ENCODE measurements at regions not wholly inside any gene's neighbourhood (a gene's known extent, or its start where the extent isn't known, plus 50 kb on each side); places are given as distances from the start of the nearest gene placed in this dataset.

DNA sequence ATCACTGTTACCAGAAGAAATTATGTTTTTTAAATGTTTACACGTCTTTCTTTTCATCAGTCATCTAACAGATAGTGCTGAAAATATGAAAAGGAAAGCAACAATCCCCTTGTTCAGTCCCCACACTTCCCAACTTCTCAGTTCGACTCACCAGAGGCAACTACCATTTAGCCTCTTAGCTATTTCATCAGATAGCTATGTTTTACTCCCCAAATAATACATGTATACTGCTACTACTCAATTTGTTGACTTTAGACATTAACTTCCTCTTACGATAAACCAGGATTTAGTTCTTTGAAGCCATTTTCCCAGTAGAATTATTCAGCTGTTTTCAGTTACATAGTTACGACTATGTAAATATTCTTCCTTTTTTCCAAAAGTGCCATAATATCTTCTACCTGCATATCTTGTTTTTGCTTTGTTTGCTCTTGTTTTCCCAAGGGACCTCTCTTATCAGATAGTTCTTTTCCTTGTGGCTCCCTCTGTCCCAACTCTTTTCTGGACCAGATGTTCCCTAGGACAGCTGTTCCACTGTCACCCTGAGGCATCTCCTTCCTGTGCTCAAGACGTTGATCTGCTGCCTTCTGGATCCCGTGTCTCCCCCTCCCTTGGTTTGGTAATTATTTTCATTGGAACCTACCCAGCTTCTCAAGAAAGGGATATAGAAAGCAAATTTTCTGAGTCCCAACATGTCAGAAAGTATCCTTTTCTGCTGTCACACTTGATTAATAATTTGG, 289.3 kb upstream of the TANK start:
- no peak for DNase-seq

DNA sequence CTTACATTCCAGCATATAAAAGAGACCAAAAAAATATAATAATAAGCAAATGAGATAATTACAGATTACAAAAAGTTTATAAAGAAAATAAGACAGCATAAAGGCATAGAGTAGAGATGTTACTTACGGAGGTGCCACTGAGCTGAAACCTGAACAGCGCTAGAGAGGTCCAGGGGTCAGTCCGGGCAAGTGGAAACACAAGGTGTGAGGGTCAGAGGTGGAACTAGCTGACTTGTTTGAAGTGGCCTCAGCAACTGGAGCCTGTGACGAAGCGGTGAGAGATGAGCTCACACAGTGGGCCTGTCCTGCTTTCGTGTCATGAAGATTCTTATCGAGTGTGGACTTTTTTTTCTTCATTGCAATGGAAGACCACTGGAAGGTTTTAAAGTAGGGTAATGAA, 288.3 kb upstream of the TANK start:
- DNase-seq: no peak

DNA sequence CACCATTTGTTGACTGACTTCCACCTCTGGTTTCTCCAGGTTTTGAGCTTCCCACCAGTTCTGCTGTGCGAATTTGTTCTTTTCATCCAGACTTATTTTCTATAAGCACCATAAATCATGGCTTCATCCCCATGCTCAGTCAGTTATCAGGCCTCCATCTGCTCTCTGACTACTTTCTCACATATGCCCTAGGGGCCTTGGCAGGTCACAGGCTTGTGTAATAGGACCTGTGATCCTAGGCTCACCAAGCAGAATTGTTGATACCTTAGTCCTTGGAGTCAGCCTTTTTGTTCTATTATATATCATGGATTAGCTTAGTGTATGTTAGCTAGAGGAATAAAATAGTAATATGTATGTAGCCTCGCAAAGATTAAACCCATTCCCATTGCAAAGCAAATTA, 284.2 kb upstream of the TANK start:
- no peak for DNase-seq

DNA sequence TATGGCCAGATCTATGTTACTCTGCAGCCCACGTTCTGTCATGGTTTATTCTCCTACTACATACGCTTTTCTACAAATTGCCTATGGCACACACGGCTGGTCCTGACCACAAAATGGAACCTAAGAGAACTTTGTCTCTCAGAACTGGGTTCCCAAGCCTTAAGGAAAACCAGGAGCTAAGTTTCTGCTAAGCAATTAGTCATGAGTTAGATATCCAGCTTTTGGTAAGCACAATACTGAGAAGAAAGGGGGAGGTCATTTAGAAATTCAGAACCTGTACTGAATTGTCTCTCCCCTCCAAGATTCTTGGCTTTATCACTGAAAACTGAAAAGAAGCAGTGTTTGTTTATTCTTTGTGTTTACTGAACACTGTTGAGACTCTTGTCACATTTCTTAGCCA, 283.5 kb upstream of the TANK start:
- DNase-seq: no peak

DNA sequence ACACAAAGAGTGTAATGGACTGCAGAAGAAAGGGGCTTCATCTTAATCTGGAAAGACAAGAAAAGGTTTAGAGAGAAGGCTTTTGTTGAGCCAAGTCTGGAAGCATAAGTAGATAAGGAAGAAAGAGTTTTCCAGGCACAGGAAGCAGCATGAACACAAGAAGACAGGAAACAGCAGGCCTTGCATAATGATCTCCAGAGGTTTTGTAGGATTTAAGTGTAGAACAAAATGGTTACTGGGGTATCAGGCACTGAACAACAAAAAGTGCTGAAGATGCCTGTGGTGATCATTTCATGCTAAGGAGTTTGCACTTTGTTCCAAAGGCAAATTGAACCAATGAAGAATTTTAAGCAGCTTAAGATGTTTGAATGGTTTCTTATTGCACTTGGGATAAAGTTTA, 281.6 kb upstream of the TANK start:
- no peak for DNase-seq

DNA sequence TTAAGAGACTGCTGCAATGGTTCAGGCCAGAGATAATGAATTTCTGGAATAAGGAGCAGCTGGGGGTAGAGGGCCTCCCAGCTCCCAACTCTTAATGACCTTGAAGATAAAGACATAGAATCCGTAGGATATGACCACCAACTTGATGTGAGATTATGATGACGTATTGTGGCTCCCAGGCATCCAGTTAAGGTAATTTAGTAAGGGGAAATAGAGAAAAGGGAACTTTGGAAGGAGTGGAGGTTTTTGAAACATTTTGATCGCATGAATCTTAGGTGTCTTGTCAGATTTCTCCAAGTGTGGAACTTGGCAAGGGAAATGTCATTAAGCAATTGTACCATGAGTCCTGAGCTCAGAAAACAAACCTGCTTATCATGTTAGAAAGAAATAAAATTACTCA, 277.3 kb upstream of the TANK start:
- no peak for DNase-seq

DNA sequence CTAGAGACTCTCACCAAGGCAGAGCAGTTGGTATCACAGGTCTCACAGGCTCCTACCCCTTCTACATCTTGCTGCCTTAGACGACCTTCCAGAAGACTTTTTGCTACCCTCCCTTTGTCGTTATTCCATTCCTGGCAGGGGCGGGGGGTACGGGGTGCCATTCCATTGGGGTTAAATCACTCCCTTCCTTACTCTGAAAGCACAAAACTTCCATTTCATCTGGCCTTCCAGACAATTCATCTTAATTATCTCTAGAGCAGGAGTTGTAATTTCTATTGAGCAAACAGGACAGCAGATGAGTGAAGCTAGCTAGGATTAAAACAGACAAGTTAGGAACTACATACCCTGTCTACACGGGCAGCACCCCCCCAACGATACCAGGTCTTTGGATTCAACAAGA, 276.2 kb upstream of the TANK start:
- DNase-seq: no peak

DNA sequence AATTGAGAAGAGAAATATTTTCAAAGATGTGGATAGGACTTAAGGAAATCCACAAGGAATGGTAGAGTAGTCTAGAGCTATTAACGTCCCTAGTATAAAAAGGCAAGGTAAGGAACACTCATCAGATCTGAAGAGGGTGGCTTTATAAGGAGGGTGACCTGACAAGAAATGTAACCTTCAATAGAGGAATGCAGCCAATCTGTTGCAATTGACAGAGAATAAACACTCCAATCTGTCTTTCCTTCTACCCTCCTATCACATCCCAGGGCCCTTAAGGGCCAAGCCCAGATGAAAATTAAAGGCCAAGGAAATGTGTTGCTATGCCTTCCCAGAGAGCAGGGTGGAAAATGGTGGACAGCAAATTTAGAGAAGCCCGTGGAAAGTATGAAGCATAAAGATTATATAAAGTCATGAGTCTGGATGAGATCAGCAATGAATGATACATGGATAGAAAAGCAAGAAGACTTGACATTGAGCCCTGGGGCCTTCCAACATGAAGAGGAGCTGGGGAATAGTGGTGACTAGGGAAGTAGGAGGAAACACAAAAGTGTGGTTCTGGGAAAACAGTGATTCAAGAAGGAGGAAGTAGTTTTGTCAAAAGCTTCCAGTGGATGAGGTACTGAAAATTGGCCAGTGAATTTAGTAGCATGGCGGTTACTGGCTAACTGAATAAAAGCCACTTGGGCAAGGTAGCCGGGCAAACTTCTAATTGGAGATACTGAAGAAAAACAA, 270.6 kb upstream of the TANK start:
- DNase-seq: no peak

DNA sequence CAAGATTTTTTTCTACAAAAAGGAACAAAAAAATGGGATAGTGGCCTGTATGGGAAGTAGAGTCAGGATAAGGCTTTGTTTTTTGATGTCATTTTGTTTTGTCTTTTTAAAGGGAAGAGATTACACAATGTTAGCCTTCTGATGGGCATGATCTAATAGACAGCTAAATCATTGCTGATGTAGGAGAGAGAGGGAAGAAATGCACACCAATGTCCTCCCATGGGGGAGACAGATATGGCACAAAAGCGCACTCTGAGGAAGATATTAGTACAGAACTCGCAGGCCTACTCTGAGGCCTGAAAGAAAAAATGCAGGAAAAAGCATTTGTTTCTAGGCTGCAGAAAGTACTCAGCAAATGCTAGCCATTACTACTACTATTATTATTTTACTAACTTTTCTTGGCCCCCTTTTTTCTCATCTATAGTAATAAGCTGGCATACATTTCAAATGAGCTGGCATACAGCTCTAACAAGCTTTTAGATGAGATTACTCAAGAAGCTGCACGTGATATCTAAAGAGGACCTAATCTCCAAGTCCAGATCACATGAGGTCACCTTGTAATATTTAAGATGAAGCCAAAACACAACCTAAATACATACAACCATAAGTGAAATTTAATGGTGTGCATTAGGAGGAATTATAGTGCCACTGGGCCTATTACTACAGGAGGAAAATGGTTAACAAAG, 269.4 kb upstream of the TANK start:
- no peak for DNase-seq

DNA sequence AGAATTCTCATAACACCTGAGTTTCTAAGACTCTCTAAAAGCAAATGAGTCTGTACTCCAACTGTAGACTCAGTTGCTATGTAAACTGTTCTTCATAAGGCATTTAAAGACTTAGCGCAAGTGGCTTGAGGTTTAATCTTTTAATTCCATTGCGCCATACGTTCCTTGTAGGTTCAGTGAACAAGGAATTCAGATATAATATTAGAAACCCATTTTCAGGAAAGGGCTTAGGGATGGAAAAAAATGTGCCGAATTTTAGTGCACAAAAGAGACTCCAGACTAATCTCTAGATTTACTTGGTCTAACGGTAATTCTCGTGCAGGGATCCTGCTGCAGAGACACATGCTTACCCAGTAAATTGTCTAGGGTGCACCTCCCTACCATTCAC, 268.9 kb upstream of the TANK start:
- no peak for DNase-seq

DNA sequence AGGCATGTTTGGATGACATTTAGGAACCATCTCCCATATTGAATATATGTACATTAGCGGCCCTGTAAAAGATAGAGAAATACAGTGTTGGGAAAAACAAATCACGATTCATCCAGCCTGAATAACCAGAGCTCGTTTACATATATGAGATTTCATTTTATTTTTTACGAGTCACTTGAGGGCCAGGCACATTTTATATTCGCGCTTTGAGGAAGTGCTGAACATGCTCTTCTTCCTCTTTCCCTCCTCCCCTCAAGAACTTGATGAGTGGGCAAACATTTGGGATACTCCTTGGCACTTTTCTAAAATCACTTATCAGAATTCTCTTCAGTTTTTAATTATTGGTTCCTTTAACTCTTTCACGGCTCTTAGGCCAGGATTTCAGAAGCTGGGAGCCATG, 268.0 kb upstream of the TANK start:
- no peak for DNase-seq

DNA sequence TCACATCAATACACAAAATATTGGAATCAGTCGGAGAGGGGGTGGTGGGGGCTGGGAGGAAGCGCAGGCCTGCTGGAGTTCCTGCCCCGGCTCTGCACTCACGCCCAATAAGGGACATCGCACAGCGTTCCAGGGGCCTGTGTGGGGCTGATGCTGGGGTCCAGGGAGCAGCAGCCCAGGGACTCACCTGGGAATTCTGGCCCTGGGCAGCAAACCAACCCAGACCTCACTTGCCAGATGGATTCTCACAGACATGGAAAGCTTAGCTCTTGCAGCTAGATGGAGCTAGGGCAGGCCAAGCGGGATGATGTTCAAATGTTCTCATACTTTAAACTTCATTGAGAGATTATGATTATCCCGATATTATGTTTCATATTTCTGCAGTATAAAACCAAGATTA, 266.6 kb upstream of the TANK start:
- DNase-seq: no peak

DNA sequence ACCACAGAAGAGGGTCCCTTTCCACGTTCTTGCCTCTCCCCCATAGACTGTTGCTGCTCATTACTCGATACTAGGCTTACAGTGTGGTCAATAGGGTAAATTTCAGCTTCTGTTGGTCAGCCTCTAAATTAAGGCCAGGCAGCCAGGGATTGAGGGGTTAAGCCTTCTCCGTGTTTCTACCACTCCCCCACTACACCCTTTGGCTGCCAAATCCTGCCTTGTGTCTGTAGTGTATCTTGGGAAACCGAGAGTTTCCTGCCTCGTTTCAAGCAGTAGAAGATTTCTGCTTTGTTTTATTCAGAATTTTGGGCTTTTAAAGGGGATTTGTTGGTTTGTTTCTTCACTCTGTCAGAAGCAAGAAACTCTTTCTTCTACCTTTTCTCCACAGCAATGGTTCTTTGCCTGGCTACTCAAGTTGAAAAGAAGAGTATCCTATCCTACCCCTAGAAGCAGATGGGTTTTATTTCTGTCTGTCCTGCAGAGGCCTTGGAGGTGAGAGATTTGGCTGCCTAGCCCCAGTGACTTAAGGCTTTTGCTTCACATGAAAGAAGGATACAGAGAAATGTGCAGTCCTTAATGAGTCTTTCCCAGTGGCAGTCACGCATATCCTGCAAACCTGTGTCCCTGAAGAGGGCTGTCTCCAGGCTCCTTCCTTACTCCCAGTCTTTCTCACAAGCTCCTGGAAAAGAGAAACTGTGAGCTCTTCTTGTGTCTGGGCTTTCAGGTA, 261.5 kb upstream of the TANK start:
- DNase-seq: peak in 1 of 2 donors; percentile 52

DNA sequence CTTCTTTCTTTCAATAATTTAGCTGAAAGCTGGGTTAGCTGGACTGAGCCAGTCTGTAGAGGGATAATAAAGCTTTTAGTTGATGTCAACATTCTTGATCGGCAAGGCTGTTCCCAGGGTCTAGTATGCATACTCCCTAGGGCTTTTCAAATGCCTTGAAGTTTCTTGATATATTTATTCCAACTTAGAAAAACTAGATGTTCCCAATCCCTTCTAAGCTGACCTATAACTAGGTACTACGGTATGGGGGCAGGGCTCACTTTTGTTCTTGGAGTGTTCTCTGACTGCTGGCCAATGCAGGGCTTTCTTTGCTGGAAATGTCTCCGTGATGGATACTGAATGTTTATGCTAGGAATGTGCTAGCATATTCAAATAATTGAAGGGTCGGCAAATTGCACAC, 258.6 kb upstream of the TANK start:
- peak in 1 of 2 donors; percentile 39 for DNase-seq

DNA sequence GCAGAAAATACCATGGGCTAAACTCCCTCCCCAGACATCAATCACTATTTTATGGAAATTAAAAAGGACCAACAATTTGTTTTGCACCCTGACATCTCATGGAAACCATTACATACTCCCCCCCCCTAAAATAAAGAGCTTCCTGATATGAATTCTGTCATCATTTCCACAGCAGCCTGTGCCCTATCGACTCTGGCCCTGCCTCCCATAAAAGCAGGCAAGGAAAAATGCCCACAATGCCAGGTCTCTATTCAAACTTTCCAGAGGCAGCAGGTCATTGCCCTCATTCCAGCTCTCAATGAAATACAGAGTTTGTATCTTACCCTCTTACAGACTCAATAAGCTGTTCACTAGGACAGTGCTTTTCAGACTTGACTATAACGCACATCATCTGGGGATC, 254.4 kb upstream of the TANK start:
- DNase-seq: no peak

DNA sequence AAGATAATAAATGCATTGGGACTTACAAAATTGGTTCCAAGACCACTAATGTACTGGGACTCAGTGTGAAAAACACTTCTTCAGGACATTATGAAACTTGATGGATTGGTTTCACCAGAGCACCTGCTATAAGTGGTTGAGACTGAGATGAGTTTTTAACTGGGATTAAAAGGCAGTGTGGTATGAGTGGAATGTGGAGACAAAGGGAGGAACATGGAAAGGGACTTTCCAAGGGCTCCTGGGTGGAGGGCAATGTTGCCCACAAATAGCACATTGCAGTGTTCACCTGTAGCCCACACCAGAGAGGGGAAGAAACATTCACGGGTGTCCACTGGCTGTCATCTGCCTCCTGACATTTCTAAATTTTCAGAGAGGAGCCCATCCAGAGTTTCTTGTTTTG, 253.3 kb upstream of the TANK start:
- DNase-seq: no peak

DNA sequence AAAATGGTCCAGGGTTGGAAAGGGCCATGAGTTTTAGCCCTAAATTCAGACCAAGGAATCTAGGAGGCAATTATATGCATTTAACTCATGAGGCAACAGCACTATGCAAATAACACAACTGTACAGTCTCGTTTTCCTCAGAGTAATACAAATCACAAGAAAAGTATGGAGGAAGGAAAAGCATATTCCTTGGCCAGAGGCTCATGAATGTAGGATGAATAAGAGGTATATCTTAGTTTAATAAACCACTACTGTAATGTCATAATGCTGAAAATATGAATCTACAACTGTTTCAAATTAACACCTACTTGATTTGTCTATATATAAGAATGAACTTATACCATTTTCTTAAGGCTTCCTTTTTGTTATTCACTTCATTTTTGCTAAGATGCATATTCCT, 252.5 kb upstream of the TANK start:
- DNase-seq: no peak

DNA sequence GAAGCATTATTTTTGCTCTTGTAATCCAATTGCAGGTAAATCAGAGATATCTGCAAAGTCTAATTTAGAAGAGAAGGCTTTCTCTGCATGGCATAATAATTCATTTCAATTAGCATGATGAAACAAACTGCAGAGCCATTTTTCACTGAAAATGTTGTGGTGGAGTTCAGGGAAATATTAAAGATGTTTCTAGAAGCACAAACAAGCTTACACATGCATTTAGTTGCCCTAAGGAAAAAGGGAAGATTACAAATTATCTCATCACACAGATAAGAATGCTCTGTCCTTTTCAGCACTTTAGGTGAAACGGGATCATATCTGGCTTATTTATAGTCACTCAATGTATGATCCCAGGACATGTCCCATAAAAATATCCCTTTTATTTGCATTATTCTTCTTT, 252.1 kb upstream of the TANK start:
- DNase-seq: no peak

DNA sequence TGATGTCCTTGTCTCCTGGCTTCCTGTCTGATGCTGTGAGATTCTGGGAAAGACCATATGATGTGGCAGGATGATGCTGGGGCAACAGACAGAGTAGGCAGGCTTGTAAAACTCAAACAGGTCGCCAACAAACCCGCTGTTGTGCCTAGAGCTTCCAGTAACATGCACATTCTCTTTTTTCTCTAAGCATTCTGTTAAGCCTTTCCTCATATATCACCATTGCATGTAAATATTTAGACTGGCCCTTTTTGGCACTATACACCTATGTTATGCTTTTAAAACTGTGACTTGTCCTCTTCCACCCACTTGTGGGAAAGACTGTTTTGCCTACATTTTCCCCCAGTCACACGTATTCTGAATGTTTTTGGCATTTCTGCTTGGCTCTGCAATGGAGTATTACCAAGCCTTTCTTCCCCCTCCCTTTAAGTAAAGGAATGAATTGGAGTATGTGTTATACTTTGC, 250.4 kb upstream of the TANK start:
- peak in 1 of 2 donors; percentile 36 for DNase-seq

DNA sequence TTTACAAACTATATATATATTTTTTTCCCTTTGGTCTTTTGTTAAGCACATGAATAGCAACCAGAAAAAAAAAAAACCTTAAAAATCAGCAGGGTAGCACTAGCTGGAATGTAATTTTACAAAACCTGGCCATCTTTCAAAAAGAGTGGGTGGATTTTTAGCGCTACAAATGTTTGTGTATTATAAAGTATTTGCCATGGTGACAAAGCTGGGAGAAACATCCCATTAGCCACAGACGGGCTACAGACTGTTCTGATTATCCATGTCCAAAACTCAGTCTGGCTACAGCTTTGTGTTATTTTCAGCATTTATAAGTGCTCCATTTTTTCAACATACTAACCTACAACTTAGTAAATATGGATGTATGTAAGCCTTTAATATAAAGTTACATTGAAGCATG, 249.5 kb upstream of the TANK start:
- peak in 1 of 2 donors; percentile 63 for DNase-seq

DNA sequence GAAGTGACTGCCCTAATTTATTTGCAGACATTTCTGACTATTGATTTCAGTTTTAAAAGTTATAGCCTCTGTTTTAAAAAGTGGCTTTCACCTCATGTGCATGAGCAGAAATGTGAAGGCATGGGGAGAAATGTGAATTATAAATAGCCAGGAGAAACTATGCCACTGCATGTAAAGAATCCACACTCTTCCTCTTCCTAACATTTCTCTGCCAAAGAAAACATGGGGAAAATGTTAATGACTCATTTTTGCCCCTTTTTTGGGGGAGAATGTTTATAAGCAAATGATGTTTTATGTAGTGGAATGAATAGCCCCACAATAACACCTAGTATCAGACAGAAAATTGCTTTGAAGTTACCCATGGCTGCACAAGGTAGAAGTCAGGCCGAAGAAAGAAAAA, 249.0 kb upstream of the TANK start:
- DNase-seq: no peak

DNA sequence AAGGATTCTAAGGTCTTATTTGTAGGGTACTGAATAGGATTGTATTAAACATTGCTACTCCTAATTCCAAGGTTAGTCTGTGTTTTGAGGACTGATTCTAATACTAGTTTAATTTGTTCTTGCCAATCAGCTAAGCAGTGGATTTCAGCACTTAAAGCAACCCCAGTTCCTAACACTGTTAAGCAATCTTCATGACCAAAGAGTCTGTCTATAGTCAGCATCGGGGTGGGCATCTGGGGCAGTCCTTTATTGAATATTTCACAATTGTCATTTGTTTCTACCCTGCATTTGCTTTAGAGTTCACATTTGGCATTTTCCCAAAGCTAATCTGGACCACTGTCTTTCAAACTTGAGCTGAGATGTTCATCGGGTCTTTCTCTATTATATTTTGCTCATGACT, 248.0 kb upstream of the TANK start:
- DNase-seq: no peak
